H1 (cell line): ENCODE measurements at regions not wholly inside any gene's neighbourhood (a gene's known extent, or its start where the extent isn't known, plus 50 kb on each side); places are given as distances from the start of the nearest gene placed in this dataset.

Experiments used
- CBX8 ChIP-seq: fragments of 300-800, 300-1000 bp; sonication (generic); IDR thresholded peaks from 2 replicates; pipeline ENCODE4 v1.7.1; 2016; ENCODE audit warnings: low read depth, low read length, borderline replicate concordance
- CEBPB ChIP-seq: IDR thresholded peaks from 2 replicates; pipeline ENCODE4 v1.6.1; 2012; ENCODE audit warnings: low read depth, low read length
- CHD7 ChIP-seq: fragments of 300-600 bp; sonication (generic); IDR thresholded peaks from 2 replicates; pipeline ENCODE4 v1.7.1; 2012; ENCODE audit warnings: low read length, moderate library complexity, mild to moderate bottlenecking, inconsistent platforms; ENCODE audit not compliant: insufficient replicate concordance
- EZH2 ChIP-seq: fragments of 200-600 bp; sonication (generic); IDR thresholded peaks from 2 replicates; pipeline ENCODE4 v1.7.1; 2012; ENCODE audit warnings: low read depth, mild to moderate bottlenecking, moderate library complexity, low read length, inconsistent platforms; ENCODE audit not compliant: severe bottlenecking
- PHF8 ChIP-seq: fragments of 200-600 bp; sonication (generic); conservative IDR thresholded peaks from 2 replicates; pipeline ENCODE4 v1.7.1; 2012; ENCODE audit warnings: low read depth, mild to moderate bottlenecking, inconsistent platforms, low read length, moderate library complexity
- POLR2AphosphoS5 ChIP-seq: IDR thresholded peaks from 2 replicates; pipeline ENCODE4 v1.6.1; 2011; ENCODE audit warnings: low read depth, low read length
- USF2 ChIP-seq: IDR thresholded peaks from 2 replicates; pipeline ENCODE4 v1.6.1; 2011; ENCODE audit warnings: low read length, improper control_type of control experiment

- TF ChIP-seq CHD7 (no peak), USF2 (no peak), CBX8 (no peak), EZH2 (no peak), PHF8 (no peak), CEBPB (no peak), POLR2AphosphoS5 (no peak)
These were observed 77.1 kb upstream of the FUT8 start (continued) for GRCh38 chr14:65335411-65335947.
